ENCODE measurements at regions not wholly inside any gene's neighbourhood (a gene's known extent, or its start where the extent isn't known, plus 50 kb on each side); places are given as distances from the start of the nearest gene placed in this dataset.
A peak's percentile ranks its signal among the peaks of the same experiment; 100 is the strongest.
"Not testable (repeated sequence)": the region's sequence is repeated elsewhere in the genome, so short reads cannot be mapped to it uniquely, and the experiment has no call there.

GRCh38 chr9:3773362-3774060 is 247.7 kb upstream of the RFX3 start:
- no peak for DNase-seq

- DNase-seq: no peak
These were observed 243.8 kb upstream of the RFX3 start for GRCh38 chr9:3769646-3770045.

- DNase-seq: no peak
These were observed 243.1 kb upstream of the RFX3 start for GRCh38 chr9:3768712-3769457.

GRCh38 chr9:3768286-3768685 is 242.5 kb upstream of the RFX3 start:
- DNase-seq: no peak

- DNase-seq: no peak
These were observed 236.3 kb upstream of the RFX3 start for GRCh38 chr9:3762076-3762475.

- peak; percentile 9 for DNase-seq
These were observed 234.2 kb upstream of the RFX3 start for GRCh38 chr9:3760031-3760430.

- no peak for DNase-seq
These were observed 233.2 kb upstream of the RFX3 start for GRCh38 chr9:3758816-3759576.

- no peak for DNase-seq
These were observed 230.3 kb upstream of the RFX3 start for GRCh38 chr9:3756071-3756470.

- DNase-seq: peak; percentile 85
These were observed 225.4 kb upstream of the RFX3 start for GRCh38 chr9:3751125-3751758.

- no peak for DNase-seq
These were observed 224.5 kb upstream of the RFX3 start for GRCh38 chr9:3750321-3750720.

- peak; percentile 96 for DNase-seq
These were observed 220.8 kb upstream of the RFX3 start for GRCh38 chr9:3746296-3747275.

GRCh38 chr9:3743901-3744413 is 218.2 kb upstream of the RFX3 start:
- no peak for DNase-seq

GRCh38 chr9:3742586-3742985 is 216.8 kb upstream of the RFX3 start:
- DNase-seq: no peak

GRCh38 chr9:3741729-3742128 is 215.9 kb upstream of the RFX3 start:
- DNase-seq: no peak

- DNase-seq: peak; percentile 36
These were observed 215.1 kb upstream of the RFX3 start for GRCh38 chr9:3740690-3741419.

- no peak for DNase-seq
These were observed 210.4 kb upstream of the RFX3 start for GRCh38 chr9:3736161-3736560.

- DNase-seq: no peak
These were observed 209.4 kb upstream of the RFX3 start for GRCh38 chr9:3735251-3735650.

GRCh38 chr9:3733527-3734262 is 207.9 kb upstream of the RFX3 start:
- DNase-seq: not testable (repeated sequence)

GRCh38 chr9:3733039-3733408 is 207.2 kb upstream of the RFX3 start:
- no peak for DNase-seq

Data from kidney glomerular epithelial cell (primary cell).